Activated T-helper 2 cell treated with anti-CD3 and anti-CD28 coated beads, Interferon-gamma antibody, Interleukin-2, Interleukin-4, amounts not matched to agents 10 μg/mL and 5 μg/mL and 100 μg/mL, durations not matched to agents 14 hours and 24 hours and 36 hours (primary cell): ENCODE measurements at regions not wholly inside any gene's neighbourhood (a gene's known extent, or its start where the extent isn't known, plus 50 kb on each side); places are given as distances from the start of the nearest gene placed in this dataset.

ENCODE experiments used
- DNase-seq: peaks from one replicate; pipeline ENCODE4 v3.0.0; 2021; ENCODE audit warnings: low spot score
- H3K27ac Mint-ChIP-seq: one replicate; pipeline ENCODE4 v1.8.0; 2021; ENCODE audit warnings: mixed read lengths
- H3K27me3 Mint-ChIP-seq: one replicate; pipeline ENCODE4 v1.8.0; 2021; ENCODE audit warnings: low read depth, mixed read lengths
- H3K36me3 Mint-ChIP-seq: one replicate; pipeline ENCODE4 v1.8.0; 2021; ENCODE audit warnings: low read depth, mixed read lengths
- H3K4me1 Mint-ChIP-seq: one replicate; pipeline ENCODE4 v1.8.0; 2021; ENCODE audit warnings: low read depth, mixed read lengths
- H3K4me3 Mint-ChIP-seq: one replicate; pipeline ENCODE4 v1.8.0; 2021; ENCODE audit warnings: low read depth, mild to moderate bottlenecking, moderate library complexity, mixed read lengths
- H3K9me3 Mint-ChIP-seq: one replicate; pipeline ENCODE4 v1.8.0; 2021; ENCODE audit warnings: mixed read lengths
- intact Hi-C: fragments of 100-400 bp; cut with micrococcal nuclease; formaldehyde crosslinking; loops from one replicate; pipeline ENCODE4 v1.15.1; 2023

- H3K9me3 Mint-ChIP-seq: no peaks in the 10 kb centered on the region
- H3K4me1 Mint-ChIP-seq: peaks cover 15% of the 10 kb centered on the region
- H3K27ac Mint-ChIP-seq: no peak overlapping the region
- no peak for DNase-seq
- H3K36me3 Mint-ChIP-seq: no peaks in the 10 kb centered on the region
- intact Hi-C loops: no loop called here
- no peak overlapping the region for H3K4me3 Mint-ChIP-seq
- no peaks in the 10 kb centered on the region for H3K27me3 Mint-ChIP-seq
These were observed 302.2 kb upstream of the ZMIZ1 start for GRCh38 chr10:78766603-78767002.

DNA sequence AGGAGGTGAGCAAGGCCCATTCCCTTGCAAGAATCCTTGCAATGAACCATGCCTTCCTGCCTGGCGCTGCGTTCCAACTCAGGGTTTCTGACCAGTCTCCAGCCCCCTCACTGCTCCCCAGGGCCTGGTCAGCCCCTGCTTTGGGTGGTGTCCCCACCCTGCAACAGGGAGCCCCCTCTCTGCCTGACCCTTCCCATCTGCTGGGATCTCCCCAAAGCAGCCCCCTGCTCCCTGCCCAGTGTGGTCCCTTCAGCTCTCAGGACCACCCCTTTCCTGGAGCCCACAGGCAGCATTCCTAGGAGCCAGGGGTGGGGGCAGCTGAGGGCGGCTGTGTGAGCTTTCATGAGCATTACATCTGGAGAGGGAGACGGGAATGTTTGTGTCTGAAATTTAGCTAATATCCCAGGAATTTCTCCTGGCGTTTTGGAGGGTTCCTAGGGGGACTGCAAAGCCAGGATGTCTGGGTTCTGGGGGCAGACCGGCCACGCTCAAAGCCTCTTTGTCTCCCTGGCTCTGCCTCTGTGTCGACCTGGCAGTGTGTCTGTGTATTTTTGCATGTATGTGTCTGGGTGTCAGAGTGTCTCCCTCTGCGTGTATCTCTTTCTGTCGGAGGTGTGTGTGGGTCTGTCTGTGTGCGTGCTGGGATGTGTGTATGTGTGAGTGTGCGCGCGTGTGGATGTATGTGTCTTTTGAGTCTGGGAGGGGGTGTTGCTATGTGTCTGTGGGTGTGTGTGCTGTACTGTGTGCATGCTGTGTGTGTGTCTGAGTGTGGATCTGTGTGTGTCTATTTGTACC lies 300.5 kb upstream of the ZMIZ1 start:
- Mint-ChIP-seq H3K9me3 (no peaks in the 10 kb centered on the region), H3K4me3 (no peak overlapping the region), H3K27ac (no peak overlapping the region), H3K36me3 (no peaks in the 10 kb centered on the region), H3K4me1 (peaks cover 15% of the 10 kb centered on the region), H3K27me3 (no peaks in the 10 kb centered on the region)
- no peak for DNase-seq
- intact Hi-C loops: no loop called here

DNA sequence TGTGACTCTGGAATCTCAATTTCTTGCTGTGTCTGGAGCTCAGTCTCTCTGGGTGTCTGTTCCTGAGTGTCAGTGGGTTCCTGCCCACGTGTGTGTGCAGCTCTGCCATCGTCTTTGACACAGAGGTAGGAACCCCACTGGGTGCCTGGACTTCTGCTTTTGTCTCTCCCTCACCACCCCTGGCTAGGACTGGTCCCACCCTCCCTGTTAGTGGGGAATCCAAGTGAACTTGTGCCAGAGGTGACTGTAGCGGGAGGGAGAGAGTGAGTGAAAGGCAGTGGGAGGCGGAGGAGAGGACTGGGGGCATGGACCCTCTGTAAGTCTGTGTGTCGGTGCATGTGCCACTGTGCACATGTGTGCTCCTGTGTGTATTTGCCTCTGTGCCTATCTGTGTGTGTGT lies 299.9 kb upstream of the ZMIZ1 start:
- Mint-ChIP-seq H3K9me3 (no peaks in the 10 kb centered on the region), H3K27ac (no peak overlapping the region), H3K4me3 (no peak overlapping the region), H3K27me3 (no peaks in the 10 kb centered on the region), H3K36me3 (no peaks in the 10 kb centered on the region), H3K4me1 (peaks cover 10% of the 10 kb centered on the region)
- no peak for DNase-seq
- intact Hi-C loops: no loop called here

DNA sequence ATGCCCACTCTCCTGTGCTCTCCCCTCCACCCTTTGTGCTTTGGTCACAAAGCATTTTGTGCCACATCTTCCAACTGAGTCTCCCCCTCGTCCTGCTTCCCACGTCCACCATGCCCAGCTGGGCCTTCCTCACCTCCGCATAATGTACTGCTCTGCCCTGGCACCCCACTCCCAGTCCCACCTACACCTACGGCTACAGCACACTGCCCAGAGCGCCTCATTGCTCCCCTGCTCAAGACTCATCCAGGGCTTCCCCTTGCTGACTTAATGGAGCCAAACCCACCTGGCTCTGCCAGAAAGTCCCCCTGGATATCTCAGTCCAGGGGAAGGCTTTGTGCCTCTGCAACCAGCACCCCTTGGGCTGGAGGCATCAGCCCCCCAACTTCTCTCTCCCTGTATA lies 299.2 kb upstream of the ZMIZ1 start:
- intact Hi-C loops: no loop called here
- Mint-ChIP-seq H3K4me3 (no peak overlapping the region), H3K9me3 (no peaks in the 10 kb centered on the region), H3K27me3 (no peaks in the 10 kb centered on the region), H3K4me1 (peaks cover 5% of the 10 kb centered on the region), H3K36me3 (no peaks in the 10 kb centered on the region), H3K27ac (no peak overlapping the region)
- DNase-seq: no peak

- Mint-ChIP-seq H3K27me3 (no peaks in the 10 kb centered on the region), H3K4me1 (no peaks in the 10 kb centered on the region), H3K27ac (no peak overlapping the region), H3K9me3 (no peaks in the 10 kb centered on the region), H3K4me3 (no peak overlapping the region), H3K36me3 (no peaks in the 10 kb centered on the region)
- intact Hi-C loops: no loop called here
- no peak for DNase-seq
These were observed 298.3 kb upstream of the ZMIZ1 start for GRCh38 chr10:78770167-78771090.

GRCh38 chr10:78771260-78771659 lies 297.5 kb upstream of the ZMIZ1 start:
- intact Hi-C loops: no loop called here
- no peak for DNase-seq
- Mint-ChIP-seq H3K27ac (no peak overlapping the region), H3K4me1 (no peaks in the 10 kb centered on the region), H3K4me3 (no peak overlapping the region), H3K27me3 (no peaks in the 10 kb centered on the region), H3K36me3 (no peaks in the 10 kb centered on the region), H3K9me3 (no peaks in the 10 kb centered on the region)

- DNase-seq: no peak
- Mint-ChIP-seq H3K9me3 (no peaks in the 10 kb centered on the region), H3K36me3 (no peaks in the 10 kb centered on the region), H3K27me3 (no peaks in the 10 kb centered on the region), H3K4me3 (no peak overlapping the region), H3K4me1 (no peaks in the 10 kb centered on the region), H3K27ac (no peak overlapping the region)
- intact Hi-C loops: no loop called here
These were observed 296.8 kb upstream of the ZMIZ1 start for GRCh38 chr10:78771808-78772455.

GRCh38 chr10:78772486-78772885 lies 296.3 kb upstream of the ZMIZ1 start:
- DNase-seq: no peak
- intact Hi-C loops: no loop called here
- Mint-ChIP-seq H3K36me3 (no peaks in the 10 kb centered on the region), H3K4me1 (no peaks in the 10 kb centered on the region), H3K27me3 (no peaks in the 10 kb centered on the region), H3K9me3 (no peaks in the 10 kb centered on the region), H3K27ac (no peak overlapping the region), H3K4me3 (no peak overlapping the region)

GRCh38 chr10:78772986-78773530 lies 295.7 kb upstream of the ZMIZ1 start:
- Mint-ChIP-seq H3K27ac (no peak overlapping the region), H3K4me3 (no peak overlapping the region), H3K9me3 (no peaks in the 10 kb centered on the region), H3K36me3 (no peaks in the 10 kb centered on the region), H3K27me3 (no peaks in the 10 kb centered on the region), H3K4me1 (no peaks in the 10 kb centered on the region)
- intact Hi-C loops: no loop called here
- no peak for DNase-seq

DNA sequence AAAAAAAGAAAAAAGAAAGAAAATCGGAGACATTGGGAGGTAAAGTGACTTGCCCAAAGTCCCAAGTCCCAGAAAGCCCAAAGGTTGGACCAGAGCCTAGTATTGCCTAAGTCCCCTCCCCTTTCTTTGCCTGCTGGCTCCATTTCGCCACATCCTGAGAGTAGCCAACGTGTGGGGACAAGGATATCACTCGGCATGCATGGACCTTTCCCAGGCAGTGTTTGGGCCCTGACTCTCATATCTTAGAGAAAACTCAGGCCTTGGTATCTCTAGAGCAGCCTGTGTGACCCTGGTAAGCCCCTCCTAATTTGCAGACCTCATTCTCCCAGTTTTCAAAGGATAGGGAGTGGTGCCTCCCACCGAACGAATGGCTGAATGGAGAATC lies 294.2 kb upstream of the ZMIZ1 start:
- intact Hi-C loops: no loop called here
- Mint-ChIP-seq H3K4me1 (no peaks in the 10 kb centered on the region), H3K27ac (no peak overlapping the region), H3K9me3 (no peaks in the 10 kb centered on the region), H3K36me3 (no peaks in the 10 kb centered on the region), H3K27me3 (no peaks in the 10 kb centered on the region), H3K4me3 (no peak overlapping the region)
- no peak for DNase-seq

- H3K4me3 Mint-ChIP-seq: no peak overlapping the region
- H3K4me1 Mint-ChIP-seq: no peaks in the 10 kb centered on the region
- no peaks in the 10 kb centered on the region for H3K36me3 Mint-ChIP-seq
- intact Hi-C loops: no loop called here
- H3K9me3 Mint-ChIP-seq: no peaks in the 10 kb centered on the region
- no peak for DNase-seq
- no peak overlapping the region for H3K27ac Mint-ChIP-seq
- no peaks in the 10 kb centered on the region for H3K27me3 Mint-ChIP-seq
These were observed 293.6 kb upstream of the ZMIZ1 start for GRCh38 chr10:78774999-78775711.

- no peak overlapping the region for H3K27ac Mint-ChIP-seq
- H3K36me3 Mint-ChIP-seq: no peaks in the 10 kb centered on the region
- intact Hi-C loops: no loop called here
- no peaks in the 10 kb centered on the region for H3K4me1 Mint-ChIP-seq
- no peak overlapping the region for H3K4me3 Mint-ChIP-seq
- H3K27me3 Mint-ChIP-seq: no peaks in the 10 kb centered on the region
- no peaks in the 10 kb centered on the region for H3K9me3 Mint-ChIP-seq
- DNase-seq: no peak
These were observed 292.9 kb upstream of the ZMIZ1 start for GRCh38 chr10:78775891-78776290.
